ENCODE measurements at regions not wholly inside any gene's neighbourhood (a gene's known extent, or its start where the extent isn't known, plus 50 kb on each side); places are given as distances from the start of the nearest gene placed in this dataset.

DNA sequence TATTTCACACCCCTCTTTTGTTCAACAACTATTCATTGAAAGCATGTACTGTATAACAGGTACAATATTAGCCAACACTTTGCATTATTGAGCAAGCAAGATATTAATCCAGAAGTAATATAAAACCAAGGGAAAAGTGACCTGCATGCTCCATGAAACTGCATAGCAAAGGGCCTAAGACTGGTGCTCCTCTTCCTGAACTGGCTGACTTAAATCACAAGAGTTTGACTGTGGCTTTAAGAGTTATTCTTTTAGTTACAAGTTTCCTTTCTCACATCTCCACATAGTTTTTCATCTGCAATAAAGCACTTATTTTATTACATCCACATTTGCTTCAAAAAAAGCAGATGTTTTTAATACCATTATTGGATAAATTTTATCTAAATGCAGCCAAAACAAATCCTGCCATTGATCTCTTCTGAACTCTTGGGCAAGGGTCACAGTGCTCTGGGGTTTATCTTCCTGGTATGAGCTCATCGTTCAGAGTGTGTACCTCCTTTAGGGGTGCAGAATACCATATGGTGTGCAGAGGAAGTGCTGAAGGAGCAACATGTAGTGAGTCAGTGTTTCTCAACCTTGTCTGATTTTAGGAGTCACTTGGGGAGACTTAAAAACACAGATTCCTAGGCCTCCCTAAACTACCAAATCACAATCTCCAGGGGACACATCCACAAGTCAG lies 1225.9 kb upstream of the MAP3K7 start:
- H3K4me3 ChIP-seq (ENCODE audit: low read depth, low read length): no peak overlapping the region
- in situ Hi-C loops (cut with HindIII; ENCODE audit: low sequenced_read_pairs): no loop called here
- TF ChIP-seq, protein P1, sequence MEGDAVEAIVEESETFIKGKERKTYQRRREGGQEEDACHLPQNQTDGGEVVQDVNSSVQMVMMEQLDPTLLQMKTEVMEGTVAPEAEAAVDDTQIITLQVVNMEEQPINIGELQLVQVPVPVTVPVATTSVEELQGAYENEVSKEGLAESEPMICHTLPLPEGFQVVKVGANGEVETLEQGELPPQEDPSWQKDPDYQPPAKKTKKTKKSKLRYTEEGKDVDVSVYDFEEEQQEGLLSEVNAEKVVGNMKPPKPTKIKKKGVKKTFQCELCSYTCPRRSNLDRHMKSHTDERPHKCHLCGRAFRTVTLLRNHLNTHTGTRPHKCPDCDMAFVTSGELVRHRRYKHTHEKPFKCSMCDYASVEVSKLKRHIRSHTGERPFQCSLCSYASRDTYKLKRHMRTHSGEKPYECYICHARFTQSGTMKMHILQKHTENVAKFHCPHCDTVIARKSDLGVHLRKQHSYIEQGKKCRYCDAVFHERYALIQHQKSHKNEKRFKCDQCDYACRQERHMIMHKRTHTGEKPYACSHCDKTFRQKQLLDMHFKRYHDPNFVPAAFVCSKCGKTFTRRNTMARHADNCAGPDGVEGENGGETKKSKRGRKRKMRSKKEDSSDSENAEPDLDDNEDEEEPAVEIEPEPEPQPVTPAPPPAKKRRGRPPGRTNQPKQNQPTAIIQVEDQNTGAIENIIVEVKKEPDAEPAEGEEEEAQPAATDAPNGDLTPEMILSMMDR (IDR thresholded peaks at IDR 0.05; ENCODE audit: low read depth, low read length): no peak
- no peak for DNase-seq (ENCODE audit: low read depth, low spot score)

DNA sequence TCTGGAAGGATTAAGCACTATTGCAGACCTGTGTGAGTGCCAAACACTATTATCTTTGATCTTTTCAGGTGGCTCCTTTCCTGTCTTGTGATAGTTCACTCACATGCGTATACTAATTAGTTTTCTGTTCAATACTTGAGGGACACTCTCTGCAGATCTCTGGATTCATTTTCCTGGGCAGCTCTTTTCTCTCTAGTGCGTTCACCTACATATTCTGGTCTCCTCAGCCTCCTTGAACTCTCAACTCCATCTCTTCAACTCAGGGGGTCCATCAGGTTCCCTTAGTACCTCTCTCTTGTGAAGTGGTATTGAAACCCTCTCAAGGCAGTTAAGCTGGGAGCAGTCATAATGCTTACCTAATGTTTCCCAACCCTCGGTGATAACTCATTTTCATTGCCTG lies 1218.1 kb upstream of the MAP3K7 start:
- TF ChIP-seq, protein P1 (IDR thresholded peaks at IDR 0.05; ENCODE audit: low read depth, low read length): no peak
- no peak for DNase-seq (ENCODE audit: low read depth, low spot score)
- in situ Hi-C loops (cut with HindIII; ENCODE audit: low sequenced_read_pairs): no loop called here
- no peak overlapping the region for H3K4me3 ChIP-seq (ENCODE audit: low read depth, low read length)

DNA sequence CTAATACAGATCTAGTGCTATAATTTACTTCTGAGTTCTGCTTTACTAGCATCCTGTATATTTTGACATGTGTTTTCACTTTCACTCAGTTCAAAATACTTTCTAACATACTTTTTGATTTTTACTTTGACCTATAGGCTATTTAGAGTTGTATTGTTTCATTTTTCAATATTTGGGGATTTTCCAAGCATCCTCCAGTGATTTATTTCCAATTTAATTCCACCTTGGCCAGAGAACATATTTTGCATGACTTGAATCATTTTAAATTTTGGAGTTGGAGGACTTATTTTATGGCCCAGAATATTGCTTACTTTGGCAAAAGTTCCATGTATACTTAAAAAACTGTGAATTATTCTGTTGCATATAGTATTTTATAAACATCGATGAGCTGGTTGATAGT lies 1215.6 kb upstream of the MAP3K7 start:
- TF ChIP-seq, protein P1 (IDR thresholded peaks at IDR 0.05; ENCODE audit: low read depth, low read length): no peak
- no peak for DNase-seq (ENCODE audit: low read depth, low spot score)
- H3K4me3 ChIP-seq (ENCODE audit: low read depth, low read length): no peak overlapping the region
- in situ Hi-C loops (cut with HindIII; ENCODE audit: low sequenced_read_pairs): no loop called here

DNA sequence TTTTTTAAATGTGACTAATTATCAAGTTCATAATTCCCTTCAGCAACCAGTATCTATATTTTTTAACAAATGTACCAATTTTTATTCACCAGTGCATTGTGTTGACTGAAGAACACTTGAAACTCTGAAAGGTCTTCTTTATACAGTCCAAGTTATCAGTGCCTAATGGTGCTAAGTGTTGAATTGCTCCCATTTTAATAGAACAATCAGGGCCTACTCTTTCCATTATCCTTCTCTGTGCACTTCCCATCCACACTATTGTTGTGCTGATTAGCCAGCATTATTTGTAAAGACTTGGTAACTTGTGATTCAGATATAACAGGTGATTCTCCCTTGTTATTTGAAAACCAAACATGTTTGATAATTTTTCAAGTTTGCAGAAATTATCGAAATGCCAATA lies 1209.7 kb upstream of the MAP3K7 start:
- no peak overlapping the region for H3K4me3 ChIP-seq (ENCODE audit: low read depth, low read length)
- TF ChIP-seq, protein P1 (IDR thresholded peaks at IDR 0.05; ENCODE audit: low read depth, low read length): no peak
- in situ Hi-C loops (cut with HindIII; ENCODE audit: low sequenced_read_pairs): no loop called here

DNA sequence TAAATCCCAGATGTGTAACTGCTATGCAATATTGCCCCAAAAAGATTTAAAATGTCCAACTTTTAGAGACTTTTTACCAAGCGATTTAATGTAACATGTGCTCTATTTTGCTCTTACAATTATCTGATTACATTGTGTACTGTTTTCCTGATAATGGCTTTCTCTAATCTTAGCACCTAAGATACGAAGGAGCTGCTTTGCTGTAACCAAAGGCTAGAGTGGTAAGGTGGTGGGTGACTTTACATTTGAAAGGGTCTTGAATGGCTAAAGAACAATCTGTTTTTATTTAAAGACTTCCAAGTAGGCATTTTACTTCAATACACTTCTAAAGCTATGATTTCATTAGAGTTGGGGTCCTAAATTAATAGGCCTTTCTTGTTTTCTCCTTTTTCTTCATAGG lies 1201.6 kb upstream of the MAP3K7 start:
- TF ChIP-seq, protein P1 (IDR thresholded peaks at IDR 0.05; ENCODE audit: low read depth, low read length): no peak
- in situ Hi-C loops (cut with HindIII; ENCODE audit: low sequenced_read_pairs): no loop called here
- no peak for DNase-seq (ENCODE audit: low read depth, low spot score)
- no peak overlapping the region for H3K4me3 ChIP-seq (ENCODE audit: low read depth, low read length)

More for the DNA sequence above, 1209.7 kb upstream of the MAP3K7 start:
- DNase-seq (ENCODE audit: low read depth, low spot score): no peak

DNA sequence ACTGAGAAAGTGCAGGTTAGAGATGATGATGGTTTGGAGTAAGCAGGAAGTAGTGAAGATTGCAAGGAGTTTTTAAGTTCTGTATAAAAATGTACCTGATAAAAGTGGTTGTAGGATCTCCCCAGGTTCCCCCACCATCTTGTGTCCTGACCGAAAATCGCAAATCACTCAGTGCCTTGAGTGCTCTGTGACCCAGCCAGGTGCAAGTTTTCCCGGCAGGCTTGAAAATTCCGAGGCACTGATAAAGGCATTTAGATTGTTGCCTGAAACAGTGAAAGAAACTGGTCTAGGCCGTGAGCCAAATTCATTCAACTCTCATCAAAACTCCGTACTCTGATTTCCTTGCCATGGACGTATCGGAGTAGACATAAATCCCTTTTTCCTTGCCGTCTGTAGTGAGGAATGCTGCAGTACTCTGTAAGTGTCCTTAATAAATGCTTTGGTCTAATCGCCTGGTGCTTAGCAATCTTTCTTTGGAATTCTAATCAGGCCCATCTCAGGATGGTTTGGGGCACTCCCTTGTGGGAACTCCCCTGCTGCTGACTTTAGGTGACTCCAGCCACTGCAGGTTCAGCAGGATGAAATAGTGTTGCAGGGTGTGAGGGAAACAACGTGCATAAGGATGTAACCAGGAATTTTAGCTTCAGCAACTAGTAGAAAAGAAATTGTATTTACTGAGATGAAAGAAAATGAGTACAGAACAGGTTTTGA lies 1199.8 kb upstream of the MAP3K7 start:
- in situ Hi-C loops (cut with HindIII; ENCODE audit: low sequenced_read_pairs): no loop called here
- no peak for DNase-seq (ENCODE audit: low read depth, low spot score)
- H3K4me3 ChIP-seq (ENCODE audit: low read depth, low read length): no peak overlapping the region
- TF ChIP-seq, protein P1 (IDR thresholded peaks at IDR 0.05; ENCODE audit: low read depth, low read length): no peak

Data from astrocyte of the spinal cord (primary cell).